Ishikawa (cell line): ENCODE measurements at regions not wholly inside any gene's neighbourhood (a gene's known extent, or its start where the extent isn't known, plus 50 kb on each side); places are given as distances from the start of the nearest gene placed in this dataset.

Experiments used
- CEBPB ChIP-seq: IDR thresholded peaks from 2 replicates; pipeline ENCODE4 v1.6.1; 2012
- EGR1 ChIP-seq: IDR thresholded peaks from 2 replicates; pipeline ENCODE4 v1.6.1; 2012
- EP300 ChIP-seq: IDR thresholded peaks from 2 replicates; pipeline ENCODE4 v1.6.1; 2012; ENCODE audit warnings: borderline replicate concordance
- NFIC ChIP-seq: IDR thresholded peaks from 2 replicates; pipeline ENCODE4 v1.6.1; 2012
- RAD21 ChIP-seq: IDR thresholded peaks from 2 replicates; pipeline ENCODE4 v1.6.1; 2012; ENCODE audit warnings: low read depth
- REST ChIP-seq: IDR thresholded peaks from 2 replicates; pipeline ENCODE4 v1.6.1; 2012; ENCODE audit warnings: low read depth, mild to moderate bottlenecking
- TAF1 ChIP-seq: IDR thresholded peaks from 2 replicates; pipeline ENCODE4 v1.6.1; 2012; ENCODE audit warnings: low read depth, mild to moderate bottlenecking
- TCF12 ChIP-seq: IDR thresholded peaks from 2 replicates; pipeline ENCODE4 v1.6.1; 2012; ENCODE audit warnings: low read depth
- TEAD4 ChIP-seq: IDR thresholded peaks from 2 replicates; pipeline ENCODE4 v1.6.1; 2012
- YY1 ChIP-seq: IDR thresholded peaks from 2 replicates; pipeline ENCODE4 v1.6.1; 2012; ENCODE audit warnings: low read depth

- TF ChIP-seq RAD21 (no peak), NFIC (no peak), EGR1 (no peak), TEAD4 (no peak), EP300 (no peak), YY1 (no peak), REST (no peak), CEBPB (no peak), TAF1 (no peak), TCF12 (no peak)
Measured at GRCh38 chr2:226399006-226399405, 400.6 kb downstream of the IRS1 start.
